ENCODE measurements at regions not wholly inside any gene's neighbourhood (a gene's known extent, or its start where the extent isn't known, plus 50 kb on each side); places are given as distances from the start of the nearest gene placed in this dataset.
"Not testable (repeated sequence)": the region's sequence is repeated elsewhere in the genome, so short reads cannot be mapped to it uniquely, and the experiment has no call there.

GRCh38 chr2:48198371-48198770 lies 116.1 kb upstream of the FOXN2 start:
- H3K9me3 ChIP-seq (ENCODE audit: control insufficient read depth, low read length, poor library complexity, severe bottlenecking) = no peaks in the 10 kb centered on the region
- no peak overlapping the region for H3K4me3 Mint-ChIP-seq
- ATAC-seq (no peak), DNase-seq (no peak)
- no peak overlapping the region for H3K27ac Mint-ChIP-seq
- peaks cover 9% of the 10 kb centered on the region for H3K4me1 Mint-ChIP-seq
- peaks cover 6% of the 10 kb centered on the region for H3K36me3 Mint-ChIP-seq (ENCODE audit: low read depth)
- H3K27me3 Mint-ChIP-seq = peaks cover 8% of the 10 kb centered on the region

- peaks cover 8% of the 10 kb centered on the region for H3K27me3 Mint-ChIP-seq
- H3K4me3 Mint-ChIP-seq = no peak overlapping the region
- H3K4me1 Mint-ChIP-seq = peaks cover 7% of the 10 kb centered on the region
- peaks cover 6% of the 10 kb centered on the region for H3K36me3 Mint-ChIP-seq (ENCODE audit: low read depth)
- no peaks in the 10 kb centered on the region for H3K9me3 ChIP-seq (ENCODE audit: control insufficient read depth, low read length, poor library complexity, severe bottlenecking)
- DNase-seq (no peak), ATAC-seq (no peak)
- no peak overlapping the region for H3K27ac Mint-ChIP-seq
Measured at GRCh38 chr2:48199070-48199469, 115.4 kb upstream of the FOXN2 start.

- H3K4me3 Mint-ChIP-seq = no peak overlapping the region
- no peaks in the 10 kb centered on the region for H3K9me3 ChIP-seq (ENCODE audit: control insufficient read depth, low read length, poor library complexity, severe bottlenecking)
- no peak for DNase-seq
- no peak for ATAC-seq
- H3K36me3 Mint-ChIP-seq (ENCODE audit: low read depth) = peaks cover 2% of the 10 kb centered on the region
- peaks cover 2% of the 10 kb centered on the region for H3K4me1 Mint-ChIP-seq
- no peak overlapping the region for H3K27ac Mint-ChIP-seq
- no peaks in the 10 kb centered on the region for H3K27me3 Mint-ChIP-seq
Measured at GRCh38 chr2:48200620-48201293, 113.7 kb upstream of the FOXN2 start.

GRCh38 chr2:48201435-48201834 lies 113.0 kb upstream of the FOXN2 start:
- H3K27ac Mint-ChIP-seq = peak overlapping the region; percentile 30
- not testable (repeated sequence) for H3K27me3 Mint-ChIP-seq; H3K36me3 Mint-ChIP-seq (ENCODE audit: low read depth); DNase-seq; H3K4me3 Mint-ChIP-seq; H3K9me3 ChIP-seq (ENCODE audit: control insufficient read depth, low read length, poor library complexity, severe bottlenecking); ATAC-seq; H3K4me1 Mint-ChIP-seq

- DNase-seq (no peak), ATAC-seq (no peak)
- H3K27ac Mint-ChIP-seq = peak overlapping the region; percentile 30
- H3K36me3 Mint-ChIP-seq (ENCODE audit: low read depth) = peaks cover 2% of the 10 kb centered on the region
- peaks cover 4% of the 10 kb centered on the region for H3K4me1 Mint-ChIP-seq
- H3K4me3 Mint-ChIP-seq = no peak overlapping the region
- H3K9me3 ChIP-seq (ENCODE audit: control insufficient read depth, low read length, poor library complexity, severe bottlenecking) = no peaks in the 10 kb centered on the region
- H3K27me3 Mint-ChIP-seq = no peaks in the 10 kb centered on the region
Measured at GRCh38 chr2:48202863-48203642, 111.4 kb upstream of the FOXN2 start.

GRCh38 chr2:48203668-48204067 lies 110.8 kb upstream of the FOXN2 start:
- peaks cover 2% of the 10 kb centered on the region for H3K36me3 Mint-ChIP-seq (ENCODE audit: low read depth)
- no peak for ATAC-seq
- no peak overlapping the region for H3K27ac Mint-ChIP-seq
- H3K9me3 ChIP-seq (ENCODE audit: control insufficient read depth, low read length, poor library complexity, severe bottlenecking) = no peaks in the 10 kb centered on the region
- DNase-seq = no peak
- peaks cover 4% of the 10 kb centered on the region for H3K4me1 Mint-ChIP-seq
- no peak overlapping the region for H3K4me3 Mint-ChIP-seq
- H3K27me3 Mint-ChIP-seq = no peaks in the 10 kb centered on the region

- no peaks in the 10 kb centered on the region for H3K9me3 ChIP-seq (ENCODE audit: control insufficient read depth, low read length, poor library complexity, severe bottlenecking)
- DNase-seq (no peak), ATAC-seq (no peak)
- Mint-ChIP-seq H3K27ac (no peak overlapping the region), H3K27me3 (no peaks in the 10 kb centered on the region), H3K4me1 (peaks cover 10% of the 10 kb centered on the region), H3K36me3 (ENCODE audit: low read depth) (peaks cover 2% of the 10 kb centered on the region), H3K4me3 (no peak overlapping the region)
Measured at GRCh38 chr2:48204750-48205136, 109.7 kb upstream of the FOXN2 start.

- H3K4me3 Mint-ChIP-seq = no peak overlapping the region
- ATAC-seq (no peak), DNase-seq (no peak)
- H3K4me1 Mint-ChIP-seq = peaks cover 10% of the 10 kb centered on the region
- no peaks in the 10 kb centered on the region for H3K9me3 ChIP-seq (ENCODE audit: control insufficient read depth, low read length, poor library complexity, severe bottlenecking)
- no peak overlapping the region for H3K27ac Mint-ChIP-seq
- peaks cover 2% of the 10 kb centered on the region for H3K36me3 Mint-ChIP-seq (ENCODE audit: low read depth)
- H3K27me3 Mint-ChIP-seq = no peaks in the 10 kb centered on the region
Measured at GRCh38 chr2:48205137-48205798, 109.2 kb upstream of the FOXN2 start.

- H3K4me3 Mint-ChIP-seq; ATAC-seq; H3K36me3 Mint-ChIP-seq (ENCODE audit: low read depth); DNase-seq; H3K9me3 ChIP-seq (ENCODE audit: control insufficient read depth, low read length, poor library complexity, severe bottlenecking); H3K27ac Mint-ChIP-seq; H3K27me3 Mint-ChIP-seq: not testable (repeated sequence)
- peaks cover 10% of the 10 kb centered on the region for H3K4me1 Mint-ChIP-seq
Measured at GRCh38 chr2:48206056-48206656, 108.3 kb upstream of the FOXN2 start.

- Mint-ChIP-seq H3K4me1 (peaks cover 10% of the 10 kb centered on the region), H3K36me3 (ENCODE audit: low read depth) (peaks cover 2% of the 10 kb centered on the region), H3K4me3 (no peak overlapping the region), H3K27me3 (no peaks in the 10 kb centered on the region), H3K27ac (no peak overlapping the region)
- ATAC-seq (no peak), DNase-seq (no peak)
- H3K9me3 ChIP-seq (ENCODE audit: control insufficient read depth, low read length, poor library complexity, severe bottlenecking) = no peaks in the 10 kb centered on the region
Measured at GRCh38 chr2:48207201-48207641, 107.3 kb upstream of the FOXN2 start.

GRCh38 chr2:48207851-48208250 lies 106.6 kb upstream of the FOXN2 start:
- H3K36me3 Mint-ChIP-seq (ENCODE audit: low read depth) = peaks cover 2% of the 10 kb centered on the region
- H3K27ac Mint-ChIP-seq = no peak overlapping the region
- H3K4me3 Mint-ChIP-seq = no peak overlapping the region
- H3K4me1 Mint-ChIP-seq = peaks cover 10% of the 10 kb centered on the region
- ATAC-seq (no peak), DNase-seq (no peak)
- H3K27me3 Mint-ChIP-seq = no peaks in the 10 kb centered on the region
- no peaks in the 10 kb centered on the region for H3K9me3 ChIP-seq (ENCODE audit: control insufficient read depth, low read length, poor library complexity, severe bottlenecking)

- H3K4me1 Mint-ChIP-seq = peaks cover 10% of the 10 kb centered on the region
- peaks cover 3% of the 10 kb centered on the region for H3K36me3 Mint-ChIP-seq (ENCODE audit: low read depth)
- ATAC-seq (no peak), DNase-seq (no peak)
- no peaks in the 10 kb centered on the region for H3K9me3 ChIP-seq (ENCODE audit: control insufficient read depth, low read length, poor library complexity, severe bottlenecking)
- H3K27me3 Mint-ChIP-seq = no peaks in the 10 kb centered on the region
- no peak overlapping the region for H3K27ac Mint-ChIP-seq
- no peak overlapping the region for H3K4me3 Mint-ChIP-seq
Measured at GRCh38 chr2:48209214-48209885, 105.1 kb upstream of the FOXN2 start.

GRCh38 chr2:48210189-48210588 lies 104.3 kb upstream of the FOXN2 start:
- no peak for DNase-seq
- H3K4me3 Mint-ChIP-seq = no peak overlapping the region
- ATAC-seq = no peak
- peaks cover 10% of the 10 kb centered on the region for H3K4me1 Mint-ChIP-seq
- H3K27ac Mint-ChIP-seq = no peak overlapping the region
- no peaks in the 10 kb centered on the region for H3K9me3 ChIP-seq (ENCODE audit: control insufficient read depth, low read length, poor library complexity, severe bottlenecking)
- peaks cover 3% of the 10 kb centered on the region for H3K36me3 Mint-ChIP-seq (ENCODE audit: low read depth)
- H3K27me3 Mint-ChIP-seq = no peaks in the 10 kb centered on the region
